ENCODE measurements at regions not wholly inside any gene's neighbourhood (a gene's known extent, or its start where the extent isn't known, plus 50 kb on each side); places are given as distances from the start of the nearest gene placed in this dataset.

GRCh38 chrX:8868906-8869305, 67.7 kb upstream of the FAM9A start:
- Histone ChIP-seq H3K27me3 (no peaks in the 10 kb centered on the region), H3K4me1 (ENCODE audit: insufficient read depth) (no peaks in the 10 kb centered on the region), H3K27ac (no peak overlapping the region), H3K36me3 (no peaks in the 10 kb centered on the region), H3K4me3 (no peak overlapping the region), H3K9me3 (no peaks in the 10 kb centered on the region)
- no peak for TF ChIP-seq CTCF (IDR thresholded peaks at IDR 0.05)
- TF ChIP-seq EP300 (IDR thresholded peaks at IDR 0.05): no peak
- TF ChIP-seq POLR2A (IDR thresholded peaks at IDR 0.05): no peak
- no peak for DNase-seq
- WGBS, 3 donors: 18 to 22% (median 20%) methylated on average over 3 of the region's 3 CpGs
- intact Hi-C loops (cut with DNase I): no loop called here

GRCh38 chrX:8868070-8868773, 67.0 kb upstream of the FAM9A start:
- WGBS, 3 donors: 42 to 46% (median 43%) methylated on average over 5 of the region's 5 CpGs
- TF ChIP-seq POLR2A (IDR thresholded peaks at IDR 0.05) (no peak), CTCF (IDR thresholded peaks at IDR 0.05) (no peak), EP300 (IDR thresholded peaks at IDR 0.05) (no peak)
- Histone ChIP-seq H3K27ac (no peak overlapping the region), H3K4me3 (no peak overlapping the region), H3K9me3 (no peaks in the 10 kb centered on the region), H3K4me1 (ENCODE audit: insufficient read depth) (no peaks in the 10 kb centered on the region), H3K27me3 (no peaks in the 10 kb centered on the region), H3K36me3 (no peaks in the 10 kb centered on the region)
- DNase-seq: no peak
- intact Hi-C loops (cut with DNase I): no loop called here

DNA sequence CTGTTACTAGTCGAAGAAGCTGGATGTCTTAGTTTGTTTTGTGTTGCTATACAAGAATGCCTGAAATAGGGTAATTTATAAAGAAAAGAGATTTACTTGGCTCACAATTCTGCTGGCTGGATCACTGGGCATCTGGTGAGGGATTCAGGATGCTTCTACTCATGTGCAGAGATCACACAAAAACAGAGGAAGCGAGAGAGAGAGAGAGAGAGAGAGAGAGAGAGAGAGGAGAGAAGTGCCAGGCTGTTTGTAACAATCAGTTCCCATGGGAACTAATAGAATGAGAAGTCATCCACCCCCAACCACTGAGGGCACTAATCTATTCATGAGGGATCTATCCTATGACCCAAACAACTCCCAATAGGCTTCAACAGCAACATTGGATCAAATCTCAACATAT, 66.2 kb upstream of the FAM9A start:
- H3K36me3 ChIP-seq: no peaks in the 10 kb centered on the region
- no peaks in the 10 kb centered on the region for H3K4me1 ChIP-seq (ENCODE audit: insufficient read depth)
- TF ChIP-seq EP300 (IDR thresholded peaks at IDR 0.05): no peak
- TF ChIP-seq POLR2A (IDR thresholded peaks at IDR 0.05): no peak
- TF ChIP-seq CTCF (IDR thresholded peaks at IDR 0.05): no peak
- no peak overlapping the region for H3K27ac ChIP-seq
- no peak for DNase-seq
- no peak overlapping the region for H3K4me3 ChIP-seq
- no peaks in the 10 kb centered on the region for H3K27me3 ChIP-seq
- no peaks in the 10 kb centered on the region for H3K9me3 ChIP-seq
- intact Hi-C loops (cut with DNase I): no loop called here
- 57 to 60% (median 59%) methylated on average over 2 of the region's 2 CpGs for WGBS, 3 donors

DNA sequence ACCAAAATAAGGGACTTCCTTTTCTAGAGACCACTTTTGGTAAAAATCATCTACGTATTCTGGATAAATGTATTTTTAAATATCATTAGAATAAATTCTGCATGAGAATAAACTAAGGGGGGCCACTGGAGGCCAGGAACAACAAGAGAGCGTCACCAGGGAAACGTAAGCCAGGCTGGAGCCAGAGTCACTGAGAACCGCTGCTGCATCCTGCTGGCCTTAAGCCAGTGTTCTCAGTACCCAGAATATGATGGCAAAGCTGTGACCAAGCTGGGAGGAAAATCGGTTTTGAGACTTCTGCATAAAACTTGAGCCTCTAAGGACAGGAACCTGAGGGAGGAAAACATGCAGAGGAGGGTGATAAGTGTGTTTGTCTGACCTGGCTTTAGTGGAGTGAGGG, 63.0 kb upstream of the FAM9A start:
- TF ChIP-seq CTCF (IDR thresholded peaks at IDR 0.05) (no peak), POLR2A (IDR thresholded peaks at IDR 0.05) (no peak), EP300 (IDR thresholded peaks at IDR 0.05) (no peak)
- 13 to 15% (median 14%) methylated on average over 5 of the region's 5 CpGs for WGBS, 3 donors
- intact Hi-C loops (cut with DNase I): no loop called here
- Histone ChIP-seq H3K4me3 (no peak overlapping the region), H3K36me3 (no peaks in the 10 kb centered on the region), H3K27me3 (no peaks in the 10 kb centered on the region), H3K27ac (no peak overlapping the region), H3K9me3 (no peaks in the 10 kb centered on the region), H3K4me1 (ENCODE audit: insufficient read depth) (no peaks in the 10 kb centered on the region)
- no peak for DNase-seq
